Heart right ventricle (tissue), 16 donors: ENCODE measurements at regions not wholly inside any gene's neighbourhood (a gene's known extent, or its start where the extent isn't known, plus 50 kb on each side); places are given as distances from the start of the nearest gene placed in this dataset.

Experiments used
- ATAC-seq, 8 donors: fragments of 200-7000 bp; cut with Tn5 transposase; one replicate each; pipeline ENCODE4 v1.9.1; 2020; ENCODE audit warnings: mild to moderate bottlenecking in 8 of 8, moderate library complexity in 8 of 8, moderate number of reproducible peaks in 1 of 8
- DNase-seq, 2 donors: peaks; one replicate each; pipeline ENCODE4 v3.0.0-alpha.2; 2020
- H3K27ac ChIP-seq, 10 donors: fragments of 200-600 bp; sonication (generic) in 2 of 10; one replicate each; pipeline versions ENCODE4 v1.5.0 to v1.8.0; 2020 to 2022; ENCODE audit warnings: mild to moderate bottlenecking in 3 of 10
- H3K27me3 ChIP-seq, 7 donors: fragments of 200-600 bp; one replicate each; pipeline ENCODE4 v1.8.0; 2021 to 2022; ENCODE audit warnings: mild to moderate bottlenecking in 2 of 7
- H3K36me3 ChIP-seq, 9 donors: fragments of 200-600 bp; sonication (generic) in 1 of 9; one replicate each; pipeline versions ENCODE4 v1.5.0 to v1.8.0; 2020 to 2022; ENCODE audit warnings: mild to moderate bottlenecking in 2 of 9
- H3K4me1 ChIP-seq, 9 donors: fragments of 200-600 bp; sonication (generic) in 1 of 9; one replicate each; pipeline versions ENCODE4 v1.5.0 to v1.8.0; 2020 to 2022; ENCODE audit warnings: mild to moderate bottlenecking in 4 of 9
- H3K4me3 ChIP-seq, 10 donors: fragments of 200-600 bp; sonication (generic) in 2 of 10; one replicate each; pipeline versions ENCODE4 v1.5.0 to v1.8.0; 2020 to 2022; ENCODE audit warnings: mild to moderate bottlenecking in 7 of 10, moderate library complexity in 2 of 10
- H3K9me3 ChIP-seq, 11 donors: fragments of 200-600 bp in 10 of 11; sonication (generic) in 2 of 11; one replicate each; pipeline versions ENCODE4 v1.5.0 to v1.8.0; 2013 to 2022; ENCODE audit warnings: mild to moderate bottlenecking in 2 of 11, control low read depth in 1 of 11, moderate library complexity in 1 of 11
- CTCF ChIP-seq, 9 donors: fragments of 200-600 bp; sonication (generic) in 2 of 9; IDR thresholded peaks; one replicate each; pipeline versions ENCODE4 v1.5.0 to v1.8.0; 2021 to 2022; ENCODE audit warnings: antibody characterized with exemption in 9 of 9, mild to moderate bottlenecking in 5 of 9, moderate library complexity in 1 of 9
- WGBS, 2 donors: extraction: QIAGEN DNeasy Blood & Tissue Kit; methylation state at CpG; one replicate each; pipeline ENCODE4 v1.1.7; 2013; ENCODE audit warnings: inconsistent platforms in 1 of 2; 5-methylcytosine and 5-hydroxymethylcytosine counted together
- intact Hi-C, 10 donors: fragments of 100-400 bp; cut with DNase I; formaldehyde crosslinking; loops; one replicate each; pipeline versions ENCODE4 v1.11.1 to v1.14.2; 2022
- donor health status: Arrhythmogenic right ventricular cardiomyopathy.
- donor health status: ischemic (EF 13 %, LVEDD 7.1; RV severe dilation, severe dysfunction).
- donor health status: healthy with polysubstance abuse.
- donor health status: DM: no; HTN: yes; CAD: no.
- donor health status: DM: no; HTN: no; CAD: no.
- donor health status: ischemic (EF 25% LVEDD 6.9; RV normal size, moderate dysfunction).
- donor health status: ischemic (EF 25% LVEDD 5.7; RV mildly dilated, moderate dysfunction).
- donor health status: healthy.
- donor health status: DM: yes; HTN: yes; CAD: no.
- donor health status: Ischemic cardiomyopathy.
- donor health status: ischemic (EF 35%, LVEDD 5.7; RV mildly dilated, moderate dysfunction).
- donor health status: nonischemic (EF 11% LVEDD 7.7; RV severe dilation, severe dysfunction).
- donor health status: DM: yes; HTN: yes; CAD: no.
- donor health status: PGD.
- donor health status: ischemic (EF 29% LVEDD 5.4; RV normal size, mild dysfunction).
- donor health status: nonischemic (EF 23%, LVEDD 6.1; RV moderate dilation, normal function).

GRCh38 chr15:37574985-37575384 is 359.5 kb upstream of the TMCO5A start:
- DNase-seq, result no peak
- Histone ChIP-seq H3K27me3 (no peaks in the 10 kb centered on the region), H3K4me3 (no peak overlapping the region), H3K36me3 (no peaks in the 10 kb centered on the region), H3K9me3 (no peaks in the 10 kb centered on the region), H3K27ac (no peak overlapping the region), H3K4me1 (no peaks in the 10 kb centered on the region)
- ATAC-seq, result no peak
- intact Hi-C loops, result loop anchor here in 1 of 10 donors (5.0 kb wide), 1 partner anchor 1768 kb away; no protein-coding TSS in a partner anchor
- WGBS, 2 donors, result 60 to 62% methylated on average over 3 of the region's 3 CpGs
- TF ChIP-seq CTCF (IDR thresholded peaks at IDR 0.05), result no peak

- Histone ChIP-seq H3K36me3 (no peaks in the 10 kb centered on the region), H3K27ac (no peak overlapping the region), H3K4me1 (no peaks in the 10 kb centered on the region), H3K27me3 (no peaks in the 10 kb centered on the region), H3K9me3 (peaks cover 0 to 9% (median 0%) of the 10 kb centered on the region in 11 donors), H3K4me3 (no peak overlapping the region)
- TF ChIP-seq CTCF (IDR thresholded peaks at IDR 0.05), result no peak
- ATAC-seq (no peak), DNase-seq (no peak)
- 55 to 56% methylated on average over 2 of the region's 2 CpGs for WGBS, 2 donors
- intact Hi-C loops, result no loop called here
These were observed 357.5 kb upstream of the TMCO5A start for GRCh38 chr15:37576952-37577351.

- no peak for DNase-seq
- Histone ChIP-seq H3K27ac (no peak overlapping the region), H3K4me1 (no peaks in the 10 kb centered on the region), H3K9me3 (peaks cover 0 to 30% (median 10%) of the 10 kb centered on the region in 11 donors), H3K27me3 (no peaks in the 10 kb centered on the region), H3K36me3 (no peaks in the 10 kb centered on the region), H3K4me3 (no peak overlapping the region)
- TF ChIP-seq CTCF (IDR thresholded peaks at IDR 0.05), result no peak
- no peak for ATAC-seq
- WGBS, 2 donors, result 90 to 91% methylated on average over 25 of the region's 25 CpGs
- intact Hi-C loops, result no loop called here
These were observed 352.4 kb upstream of the TMCO5A start for GRCh38 chr15:37581866-37582532.

GRCh38 chr15:37582852-37583251 is 351.6 kb upstream of the TMCO5A start:
- 93 to 95% methylated on average over 5 of the region's 5 CpGs for WGBS, 2 donors
- TF ChIP-seq CTCF (IDR thresholded peaks at IDR 0.05), result no peak
- no peak for DNase-seq

More at GRCh38 chr15:37582852-37583251, 351.6 kb upstream of the TMCO5A start:
- H3K9me3 ChIP-seq, result peaks cover 0 to 30% (median 10%) of the 10 kb centered on the region in 11 donors
- no peak for ATAC-seq
- H3K36me3 ChIP-seq, result no peaks in the 10 kb centered on the region
- no peaks in the 10 kb centered on the region for H3K27me3 ChIP-seq
- intact Hi-C loops, result no loop called here
- H3K4me1 ChIP-seq, result no peaks in the 10 kb centered on the region
- no peak overlapping the region for H3K27ac ChIP-seq
- H3K4me3 ChIP-seq, result no peak overlapping the region
